B cell (primary cell): ENCODE measurements at regions not wholly inside any gene's neighbourhood (a gene's known extent, or its start where the extent isn't known, plus 50 kb on each side); places are given as distances from the start of the nearest gene placed in this dataset.

Source experiments
- ATAC-seq: fragments of 200-7000 bp; cut with Tn5 transposase; one replicate; pipeline ENCODE4 v1.10.0; 2021; ENCODE audit warnings: low read depth, mild to moderate bottlenecking, moderate number of reproducible peaks, moderate library complexity
- CTCF ChIA-PET: fragments of 350-600 bp; sonication (Branson Sonifier 250); formaldehyde crosslinking; loops from one replicate; lab custom pipeline; 2021; ENCODE audit warnings: antibody characterized with exemption, inconsistent platforms; lab: Charles Lee
- POLR2A ChIA-PET: fragments of 350-600 bp; sonication (Branson Sonifier 250); formaldehyde crosslinking; loops from one replicate; lab custom pipeline; 2021; ENCODE audit warnings: antibody characterized with exemption; lab: Charles Lee
- DNase-seq: peaks from one replicate; pipeline ENCODE4 v3.0.0; 2013
- H2AFZ ChIP-seq: 2 replicates; pipeline ENCODE4 v1.6.1; 2012; ENCODE audit warnings: mild to moderate bottlenecking, low read depth, low read length; ENCODE audit not compliant: insufficient read depth, poor library complexity, severe bottlenecking
- H3K27ac ChIP-seq, 2 donors: 1 replicate in 1 of 2; 2 replicates in 1 of 2; pipeline ENCODE4 v1.5.1; 2012 to 2013; ENCODE audit warnings: low read length in 2 of 2, mild to moderate bottlenecking in 2 of 2, moderate library complexity in 1 of 2
- H3K27me3 ChIP-seq, 4 experiments: fragments of 200-600 bp in 1 of 4; sonication (generic) in 1 of 4; replicated peaks in 1 of 4; 1 replicate in 2 of 4; 2 replicates in 2 of 4; pipeline versions ENCODE4 v1.6.1 to v1.7.0; 2013 to 2016; ENCODE audit warnings: low read length in 3 of 4, mild to moderate bottlenecking in 2 of 4, mixed read lengths in 1 of 4, moderate library complexity in 1 of 4; ENCODE audit not compliant: insufficient read depth in 4 of 4, control insufficient read depth in 3 of 4; ENCODE audit errors: control extremely low read depth in 1 of 4
- H3K36me3 ChIP-seq, 2 experiments: replicated peaks in 1 of 2; 1 replicate in 1 of 2; 2 replicates in 1 of 2; pipeline versions ENCODE4 v1.6.1 to v1.7.1; 2013; ENCODE audit warnings: low read length in 1 of 2; ENCODE audit not compliant: insufficient read depth in 2 of 2, control insufficient read depth in 1 of 2; ENCODE audit errors: control extremely low read depth in 1 of 2, extremely low read depth in 1 of 2
- H3K4me1 ChIP-seq, 2 donors: fragments of 200-600 bp in 1 of 2; sonication (generic) in 1 of 2; 1 replicate in 1 of 2; 2 replicates in 1 of 2; pipeline versions ENCODE4 v1.5.1 to v1.6.1; 2013 to 2017; ENCODE audit warnings: low read length in 2 of 2; ENCODE audit not compliant: control insufficient read depth in 2 of 2, insufficient read depth in 2 of 2
- H3K4me2 ChIP-seq: replicated peaks from 2 replicates; pipeline ENCODE3; 2012; ENCODE audit warnings: mild to moderate bottlenecking, low read depth, low read length; ENCODE audit not compliant: poor library complexity, severe bottlenecking
- H3K4me3 ChIP-seq, 5 experiments: fragments of 200-600 bp in 1 of 5; sonication (generic) in 1 of 5; 1 replicate in 3 of 5; 2 replicates in 2 of 5; pipeline versions ENCODE4 v1.5.1 to v1.7.0; 2011 to 2016; ENCODE audit warnings: low read length in 4 of 5, mild to moderate bottlenecking in 4 of 5, low read depth in 2 of 5, control low read depth in 1 of 5, moderate library complexity in 1 of 5; ENCODE audit not compliant: insufficient read depth in 1 of 5; ENCODE audit errors: control extremely low read depth in 1 of 5, extremely low read depth in 1 of 5
- H3K79me2 ChIP-seq: fragments of 200-600 bp; sonication (generic); one replicate; pipeline ENCODE4 v1.6.0; 2016; ENCODE audit warnings: low read length; ENCODE audit not compliant: control insufficient read depth, insufficient read depth
- H3K9ac ChIP-seq: fragments of 200-600 bp; sonication (generic); 2 replicates; pipeline ENCODE4 v1.6.1; 2017; ENCODE audit warnings: mild to moderate bottlenecking, low read length, moderate library complexity
- H3K9me3 ChIP-seq, 3 donors: one replicate each; pipeline versions ENCODE4 v1.6.1 to v1.7.1; 2013; ENCODE audit warnings: low read length in 2 of 3; ENCODE audit not compliant: control insufficient read depth in 2 of 3, insufficient read depth in 1 of 3; ENCODE audit errors: control extremely low read depth in 1 of 3
- H4K20me1 ChIP-seq: 2 replicates; pipeline ENCODE4 v1.6.0; 2012; ENCODE audit warnings: mild to moderate bottlenecking, low read length; ENCODE audit not compliant: insufficient read depth, control insufficient read depth, poor library complexity, severe bottlenecking
- H3K27ac Mint-ChIP-seq: one replicate; pipeline ENCODE4 v1.8.0; 2021; ENCODE audit warnings: mixed read lengths
- H3K27me3 Mint-ChIP-seq: one replicate; pipeline ENCODE4 v1.8.0; 2021; ENCODE audit warnings: mixed read lengths
- H3K4me1 Mint-ChIP-seq: one replicate; pipeline ENCODE4 v1.8.0; 2021; ENCODE audit warnings: mixed read lengths
- H3K4me3 Mint-ChIP-seq: one replicate; pipeline ENCODE4 v1.8.0; 2021; ENCODE audit warnings: mixed read lengths
- H3K9me3 Mint-ChIP-seq: one replicate; pipeline ENCODE4 v1.8.0; 2022; ENCODE audit warnings: mixed read lengths; ENCODE audit not compliant: insufficient read depth
- CTCF ChIP-seq: fragments of 200-600 bp; IDR thresholded peaks from one replicate; pipeline ENCODE4 v1.8.0; 2022; ENCODE audit warnings: antibody characterized with exemption, mild to moderate bottlenecking
- EZH2 ChIP-seq: IDR thresholded peaks from 2 replicates; pipeline ENCODE4 v1.6.1; 2012; ENCODE audit warnings: borderline replicate concordance, low read depth, mild to moderate bottlenecking, moderate library complexity, low read length; ENCODE audit not compliant: insufficient read depth, poor library complexity, severe bottlenecking
- WGBS: methylation state at CpG from one replicate; pipeline ENCODE4 v1.1.5; 2013; ENCODE audit warnings: missing lambda C conversion rate; ENCODE audit not compliant: insufficient coverage; 5-methylcytosine and 5-hydroxymethylcytosine counted together
- intact Hi-C: fragments of 100-400 bp; cut with micrococcal nuclease; formaldehyde crosslinking; loops from one replicate; pipeline ENCODE4 v1.10.0; 2022

DNA sequence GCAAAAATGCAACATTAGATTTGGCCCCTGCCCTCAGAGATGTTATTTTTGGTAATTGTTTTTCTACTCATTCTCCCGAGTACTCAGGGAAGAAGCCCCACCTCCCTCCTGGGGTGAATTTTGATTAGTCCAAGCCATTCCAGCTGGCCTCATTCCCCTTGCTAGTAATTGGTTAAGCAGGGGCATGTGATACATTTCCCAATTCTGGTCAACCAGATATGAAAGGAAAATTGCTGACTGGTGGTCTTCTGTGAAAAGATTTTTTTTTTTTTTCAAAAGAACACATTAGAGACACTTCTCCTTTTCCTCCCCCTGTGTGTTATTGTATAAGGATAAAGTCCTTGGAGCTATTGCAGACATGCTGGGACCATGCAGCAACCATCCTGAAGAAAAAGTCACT lies 71.1 kb upstream of the AKT3 start:
- no peak overlapping the region for H3K27ac Mint-ChIP-seq
- H3K27me3 ChIP-seq: peaks cover 0 to 36% (median 22%) of the 10 kb centered on the region in 4 experiments
- H3K27ac ChIP-seq: no peak overlapping the region
- ATAC-seq (no peak), DNase-seq (no peak)
- H3K9me3 ChIP-seq: no peaks in the 10 kb centered on the region
- CTCF ChIA-PET: no interaction called here
- H3K36me3 ChIP-seq: no peaks in the 10 kb centered on the region
- peaks cover 19% of the 10 kb centered on the region in 2 donors for H3K4me1 ChIP-seq
- H3K79me2 ChIP-seq: no peaks in the 10 kb centered on the region
- WGBS: no CpG with 5 or more reads among the region's 1 CpG
- no peak overlapping the region for H3K4me3 Mint-ChIP-seq
- peaks cover 60% of the 10 kb centered on the region for H3K27me3 Mint-ChIP-seq
- no peak overlapping the region for H3K4me2 ChIP-seq
- intact Hi-C loops: no loop called here
- no peak overlapping the region for H3K9ac ChIP-seq
- no peaks in the 10 kb centered on the region for H4K20me1 ChIP-seq
- peaks cover 16% of the 10 kb centered on the region for H3K4me1 Mint-ChIP-seq
- no peak overlapping the region for H2AFZ ChIP-seq
- H3K4me3 ChIP-seq: no peak overlapping the region
- no peak for TF ChIP-seq EZH2
- no peak for TF ChIP-seq CTCF
- H3K9me3 Mint-ChIP-seq: no peaks in the 10 kb centered on the region
- POLR2A ChIA-PET: no interaction called here

DNA sequence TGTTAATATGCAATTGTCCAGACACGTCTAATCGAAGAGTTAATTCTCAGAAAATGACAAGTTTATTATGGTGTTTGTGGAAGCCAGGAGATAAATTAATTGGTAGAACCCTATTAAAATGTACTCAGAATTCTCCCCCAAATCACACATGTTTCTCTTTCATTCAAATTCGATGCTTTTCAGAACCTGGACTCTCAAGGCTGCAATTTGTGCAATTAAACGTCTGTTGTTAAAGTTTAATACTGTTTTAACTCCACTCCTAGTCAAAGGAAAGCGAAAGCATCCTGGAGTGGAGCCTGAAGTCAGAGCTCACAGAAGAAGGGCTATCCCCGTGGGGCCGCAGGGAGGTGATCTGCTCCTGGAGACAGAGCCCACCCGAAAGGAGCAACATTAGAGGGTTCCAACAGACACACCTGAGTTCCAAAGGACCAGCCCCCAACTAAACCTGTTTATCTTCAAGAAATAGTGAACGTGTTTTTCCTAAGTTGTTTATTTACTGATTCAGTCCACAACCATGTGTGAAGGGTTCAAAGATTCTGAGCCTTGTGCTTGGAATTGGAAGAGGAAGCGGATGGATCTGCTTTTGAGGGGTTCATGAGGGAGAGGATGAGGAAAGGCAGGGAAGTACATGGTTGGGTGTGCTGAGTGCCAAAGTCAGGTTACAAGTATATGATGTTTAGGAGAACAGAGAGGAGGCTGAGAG lies 68.0 kb upstream of the AKT3 start:
- H3K9me3 Mint-ChIP-seq: no peaks in the 10 kb centered on the region
- peaks cover 69% of the 10 kb centered on the region for H3K27me3 Mint-ChIP-seq
- ChIA-PET CTCF (interaction anchor here (1.4 kb wide), 1 partner anchor 355 kb away, joined by 4 read pairs; no protein-coding TSS in a partner anchor), POLR2A (no interaction called here)
- Histone ChIP-seq H2AFZ (peak overlapping the region; percentile 81), H3K79me2 (no peaks in the 10 kb centered on the region), H3K27ac (no peak overlapping the region), H3K9ac (peak overlapping the region; percentile 66), H4K20me1 (no peaks in the 10 kb centered on the region), H3K27me3 (peaks cover 0 to 43% (median 29%) of the 10 kb centered on the region in 4 experiments), H3K9me3 (no peaks in the 10 kb centered on the region), H3K4me3 (peak overlapping the region; percentile 35 to 64 (median 52)), H3K36me3 (no peaks in the 10 kb centered on the region), H3K4me2 (peak overlapping the region; percentile 87), H3K4me1 (peaks cover 19% of the 10 kb centered on the region in 2 donors)
- H3K27ac Mint-ChIP-seq: no peak overlapping the region
- no peak for TF ChIP-seq CTCF
- no peak for TF ChIP-seq EZH2
- 63% methylated on average over 3 of the region's 10 CpGs for WGBS
- H3K4me3 Mint-ChIP-seq: peak overlapping the region; percentile 91
- H3K4me1 Mint-ChIP-seq: peaks cover 16% of the 10 kb centered on the region
- ATAC-seq (no peak), DNase-seq (peak; percentile 13)
- intact Hi-C loops: no loop called here
